Thoracic aorta (tissue), 2 donors: ENCODE measurements at regions not wholly inside any gene's neighbourhood (a gene's known extent, or its start where the extent isn't known, plus 50 kb on each side); places are given as distances from the start of the nearest gene placed in this dataset.

ENCODE experiments used
- ATAC-seq: fragments of 150-250 bp; one replicate; pipeline ENCODE4 v1.8.0; 2017; ENCODE audit warnings: low read depth; ENCODE audit not compliant: insufficient number of reproducible peaks, low FRiP score
- DNase-seq: peaks from one replicate; pipeline ENCODE4 v3.0.0-alpha.2; 2020; ENCODE audit warnings: low spot score
- H3K27ac ChIP-seq, 2 donors: fragments of 200-600 bp; sonication (generic); 1 replicate in 1 of 2; 2 replicates in 1 of 2; pipeline ENCODE4 v1.5.1; 2016; ENCODE audit warnings: mild to moderate bottlenecking in 2 of 2, moderate library complexity in 2 of 2
- H3K27me3 ChIP-seq: fragments of 200-600 bp; sonication (generic); replicated peaks from 2 replicates; pipeline ENCODE4 v1.6.0; 2016; ENCODE audit warnings: mild to moderate bottlenecking; ENCODE audit not compliant: insufficient read depth
- H3K36me3 ChIP-seq: fragments of 200-600 bp; sonication (generic); one replicate; pipeline ENCODE4 v1.5.1; 2016
- H3K4me1 ChIP-seq, 2 donors: fragments of 200-600 bp; sonication (generic); 1 replicate in 1 of 2; 2 replicates in 1 of 2; pipeline versions ENCODE4 v1.5.1 to v1.6.0; 2016; ENCODE audit warnings: low read depth in 2 of 2, mild to moderate bottlenecking in 1 of 2; ENCODE audit not compliant: control insufficient read depth in 1 of 2
- H3K4me3 ChIP-seq: fragments of 200-600 bp; sonication (generic); 2 replicates; pipeline ENCODE4 v1.5.1; 2016; ENCODE audit warnings: mild to moderate bottlenecking
- H3K9me3 ChIP-seq: fragments of 200-600 bp; sonication (generic); 2 replicates; pipeline ENCODE4 v1.5.1; 2016
- TF ChIP-seq, protein P1 (sequence below): fragments of 200-600 bp; sonication (generic); IDR thresholded peaks from one replicate; pipeline ENCODE4 v1.5.1; 2019; ENCODE audit warnings: antibody characterized with exemption

DNA sequence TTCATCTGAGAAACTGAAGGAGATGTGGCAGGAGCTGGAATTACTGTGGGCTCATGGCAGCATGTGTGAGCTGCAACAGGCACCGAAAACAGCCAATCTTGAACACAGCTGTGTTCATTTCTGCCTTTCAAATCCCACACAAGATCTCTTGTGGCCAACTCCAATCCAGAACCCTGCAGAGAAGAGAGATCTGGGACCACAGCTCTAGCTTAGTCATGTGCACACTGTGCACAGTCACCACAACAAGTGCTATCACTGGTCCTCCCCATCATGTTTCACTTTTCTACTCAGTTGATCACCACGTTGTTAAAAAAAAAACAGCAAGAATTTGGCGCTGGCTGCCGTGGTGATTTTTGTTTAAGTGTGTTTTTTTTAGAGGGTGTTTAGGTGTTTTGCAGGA, 254.5 kb upstream of the ELAC2 start:
- H3K9me3 ChIP-seq, result no peaks in the 10 kb centered on the region
- no peak for ATAC-seq
- H3K4me1 ChIP-seq, result no peaks in the 10 kb centered on the region
- no peaks in the 10 kb centered on the region for H3K36me3 ChIP-seq
- TF ChIP-seq, protein P1, sequence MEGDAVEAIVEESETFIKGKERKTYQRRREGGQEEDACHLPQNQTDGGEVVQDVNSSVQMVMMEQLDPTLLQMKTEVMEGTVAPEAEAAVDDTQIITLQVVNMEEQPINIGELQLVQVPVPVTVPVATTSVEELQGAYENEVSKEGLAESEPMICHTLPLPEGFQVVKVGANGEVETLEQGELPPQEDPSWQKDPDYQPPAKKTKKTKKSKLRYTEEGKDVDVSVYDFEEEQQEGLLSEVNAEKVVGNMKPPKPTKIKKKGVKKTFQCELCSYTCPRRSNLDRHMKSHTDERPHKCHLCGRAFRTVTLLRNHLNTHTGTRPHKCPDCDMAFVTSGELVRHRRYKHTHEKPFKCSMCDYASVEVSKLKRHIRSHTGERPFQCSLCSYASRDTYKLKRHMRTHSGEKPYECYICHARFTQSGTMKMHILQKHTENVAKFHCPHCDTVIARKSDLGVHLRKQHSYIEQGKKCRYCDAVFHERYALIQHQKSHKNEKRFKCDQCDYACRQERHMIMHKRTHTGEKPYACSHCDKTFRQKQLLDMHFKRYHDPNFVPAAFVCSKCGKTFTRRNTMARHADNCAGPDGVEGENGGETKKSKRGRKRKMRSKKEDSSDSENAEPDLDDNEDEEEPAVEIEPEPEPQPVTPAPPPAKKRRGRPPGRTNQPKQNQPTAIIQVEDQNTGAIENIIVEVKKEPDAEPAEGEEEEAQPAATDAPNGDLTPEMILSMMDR, result no peak
- H3K27me3 ChIP-seq, result no peaks in the 10 kb centered on the region
- H3K27ac ChIP-seq, result no peak overlapping the region
- H3K4me3 ChIP-seq, result no peak overlapping the region
- no peak for DNase-seq

DNA sequence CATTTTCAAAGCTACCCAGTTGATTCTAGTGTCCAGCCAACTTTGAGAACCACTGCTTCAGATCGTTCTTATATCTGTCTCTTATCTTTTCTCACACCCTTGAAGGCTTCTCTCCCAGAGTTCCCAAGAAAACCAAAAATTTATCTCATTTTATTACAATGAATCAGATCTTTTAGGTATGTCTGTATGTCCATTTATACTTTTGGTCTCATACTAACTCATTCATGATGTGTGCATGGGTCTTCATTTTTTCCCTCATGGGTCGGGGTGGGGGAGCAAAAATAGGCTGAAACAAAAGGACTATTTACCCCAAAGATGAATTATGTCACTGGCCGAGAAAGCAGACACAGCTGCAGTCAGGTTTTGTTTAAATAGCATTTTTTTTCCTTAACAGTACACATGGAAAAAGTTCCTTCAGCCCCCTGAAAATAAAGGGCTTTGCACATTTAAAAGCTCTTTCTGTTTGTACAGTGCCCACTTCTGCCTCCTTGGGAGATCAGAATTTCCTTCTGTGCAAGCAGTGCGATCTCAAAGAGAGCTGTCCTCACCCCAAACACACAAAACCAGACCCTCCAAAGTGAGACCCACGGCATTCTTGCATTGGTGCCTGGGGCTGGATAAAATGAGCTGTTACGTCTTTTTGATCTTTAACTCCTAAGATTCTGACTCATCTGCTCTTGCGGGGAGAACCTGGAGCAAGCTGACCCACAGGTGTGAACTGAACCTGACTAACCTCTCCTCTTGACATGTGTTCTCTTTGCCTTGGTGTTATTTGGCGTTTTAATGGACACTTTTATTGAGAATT, 251.2 kb upstream of the ELAC2 start:
- TF ChIP-seq, protein P1, result no peak
- ATAC-seq (no peak), DNase-seq (no peak)
- Histone ChIP-seq H3K4me3 (no peak overlapping the region), H3K4me1 (no peaks in the 10 kb centered on the region), H3K36me3 (no peaks in the 10 kb centered on the region), H3K9me3 (no peaks in the 10 kb centered on the region), H3K27ac (no peak overlapping the region), H3K27me3 (no peaks in the 10 kb centered on the region)

DNA sequence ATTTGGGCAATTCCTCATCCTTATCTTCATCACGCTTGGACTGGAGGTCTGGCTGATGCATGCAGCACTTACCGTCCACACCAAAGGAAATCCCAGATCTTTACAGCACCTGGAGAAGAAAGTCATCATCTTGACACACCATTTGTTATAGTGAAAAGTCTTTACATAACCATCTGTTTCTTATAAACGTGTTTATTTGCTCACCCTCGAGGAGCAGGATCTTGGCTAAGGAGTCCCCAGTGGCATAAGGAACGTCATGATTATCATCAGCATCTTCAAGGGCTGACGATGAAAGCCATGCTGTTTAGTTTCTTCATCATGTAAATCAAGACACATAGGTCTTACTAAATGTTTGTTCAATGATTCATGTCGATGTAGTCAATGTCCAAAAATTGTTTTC, 248.8 kb upstream of the ELAC2 start:
- no peak for ATAC-seq
- H3K27ac ChIP-seq, result no peak overlapping the region

DNA sequence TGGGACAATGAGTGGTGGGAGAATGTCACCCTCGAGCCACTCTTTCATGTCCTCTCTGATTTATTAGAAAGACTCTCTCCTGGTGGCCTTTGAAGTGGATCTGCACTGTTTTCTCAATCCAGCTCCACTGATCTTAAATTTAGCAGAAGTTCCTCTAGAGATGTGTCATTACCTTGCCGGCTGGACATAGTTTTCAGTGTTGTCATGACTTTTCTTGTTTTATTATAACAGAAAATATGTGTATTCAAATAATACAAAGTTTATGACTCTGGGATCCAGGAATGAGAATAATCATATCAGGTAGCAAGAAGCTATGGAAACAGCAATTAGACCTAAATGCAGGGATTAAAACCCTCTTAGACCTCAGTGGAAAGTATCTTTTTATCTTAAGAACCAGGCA, 247.5 kb upstream of the ELAC2 start:
- no peak for DNase-seq
- Histone ChIP-seq H3K27ac (no peak overlapping the region), H3K27me3 (no peaks in the 10 kb centered on the region), H3K36me3 (no peaks in the 10 kb centered on the region), H3K9me3 (no peaks in the 10 kb centered on the region), H3K4me3 (no peak overlapping the region), H3K4me1 (no peaks in the 10 kb centered on the region)
- TF ChIP-seq, protein P1, result no peak
- ATAC-seq, result no peak

More for the DNA sequence above, 248.8 kb upstream of the ELAC2 start:
- no peak overlapping the region for H3K4me3 ChIP-seq
- no peaks in the 10 kb centered on the region for H3K9me3 ChIP-seq
- no peaks in the 10 kb centered on the region for H3K27me3 ChIP-seq
- no peak for DNase-seq
- H3K4me1 ChIP-seq, result no peaks in the 10 kb centered on the region
- H3K36me3 ChIP-seq, result no peaks in the 10 kb centered on the region
- TF ChIP-seq, protein P1, result no peak

DNA sequence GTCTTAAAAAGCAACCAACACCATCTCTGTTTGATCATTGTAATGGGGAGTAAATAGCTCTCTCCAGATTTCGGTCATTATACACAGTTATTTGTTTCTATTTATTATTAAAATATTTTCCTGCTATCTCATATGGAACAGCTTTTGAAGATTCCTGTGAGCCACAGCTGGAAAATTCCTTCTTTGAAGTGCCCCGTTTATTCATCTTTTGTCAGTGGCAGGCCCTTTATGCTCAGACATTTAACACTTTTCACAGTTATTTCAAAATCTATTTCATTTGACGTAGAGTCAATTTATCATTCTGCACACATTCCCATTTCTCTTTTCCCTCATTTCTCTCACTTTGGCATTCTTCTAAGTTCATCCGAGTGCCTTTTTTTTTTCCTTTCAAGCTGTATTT, 245.9 kb upstream of the ELAC2 start:
- no peak for DNase-seq
- H3K4me3 ChIP-seq, result no peak overlapping the region
- no peaks in the 10 kb centered on the region for H3K9me3 ChIP-seq
- ATAC-seq, result no peak
- H3K36me3 ChIP-seq, result no peaks in the 10 kb centered on the region
- H3K4me1 ChIP-seq, result no peaks in the 10 kb centered on the region
- TF ChIP-seq, protein P1, result no peak
- H3K27me3 ChIP-seq, result no peaks in the 10 kb centered on the region
- no peak overlapping the region for H3K27ac ChIP-seq
